Skeletal muscle cell (primary cell): ENCODE measurements at regions not wholly inside any gene's neighbourhood (a gene's known extent, or its start where the extent isn't known, plus 50 kb on each side); places are given as distances from the start of the nearest gene placed in this dataset.

Experiments
- DNase-seq: peaks from one replicate; pipeline ENCODE4 v3.0.0-alpha.2; 2010; ENCODE audit warnings: low read depth
- H3K4me3 ChIP-seq: 2 replicates; pipeline ENCODE4 v1.5.1; 2011; ENCODE audit warnings: low read depth, mild to moderate bottlenecking, control low read depth, low read length, moderate library complexity

DNA sequence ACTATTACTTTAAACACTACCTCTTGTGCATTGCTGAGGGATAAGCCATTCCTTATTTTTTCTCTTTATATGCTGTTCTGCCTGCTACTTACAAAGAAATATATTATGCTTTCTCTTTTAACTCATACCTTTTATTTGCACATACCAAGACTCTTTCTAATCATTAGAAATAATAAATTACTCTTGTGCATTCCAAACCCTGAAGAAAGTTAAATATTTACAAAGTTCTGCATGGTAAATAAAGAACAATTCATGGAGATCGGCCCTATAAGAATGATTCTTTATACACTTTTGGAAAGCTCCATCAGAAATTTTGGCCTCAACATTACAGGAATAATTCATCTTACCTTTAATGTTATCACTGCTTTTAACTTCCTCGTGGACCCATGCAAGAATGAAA lies 86.7 kb upstream of the PALMD start:
- H3K4me3 ChIP-seq: no peak overlapping the region
- no peak for DNase-seq

DNA sequence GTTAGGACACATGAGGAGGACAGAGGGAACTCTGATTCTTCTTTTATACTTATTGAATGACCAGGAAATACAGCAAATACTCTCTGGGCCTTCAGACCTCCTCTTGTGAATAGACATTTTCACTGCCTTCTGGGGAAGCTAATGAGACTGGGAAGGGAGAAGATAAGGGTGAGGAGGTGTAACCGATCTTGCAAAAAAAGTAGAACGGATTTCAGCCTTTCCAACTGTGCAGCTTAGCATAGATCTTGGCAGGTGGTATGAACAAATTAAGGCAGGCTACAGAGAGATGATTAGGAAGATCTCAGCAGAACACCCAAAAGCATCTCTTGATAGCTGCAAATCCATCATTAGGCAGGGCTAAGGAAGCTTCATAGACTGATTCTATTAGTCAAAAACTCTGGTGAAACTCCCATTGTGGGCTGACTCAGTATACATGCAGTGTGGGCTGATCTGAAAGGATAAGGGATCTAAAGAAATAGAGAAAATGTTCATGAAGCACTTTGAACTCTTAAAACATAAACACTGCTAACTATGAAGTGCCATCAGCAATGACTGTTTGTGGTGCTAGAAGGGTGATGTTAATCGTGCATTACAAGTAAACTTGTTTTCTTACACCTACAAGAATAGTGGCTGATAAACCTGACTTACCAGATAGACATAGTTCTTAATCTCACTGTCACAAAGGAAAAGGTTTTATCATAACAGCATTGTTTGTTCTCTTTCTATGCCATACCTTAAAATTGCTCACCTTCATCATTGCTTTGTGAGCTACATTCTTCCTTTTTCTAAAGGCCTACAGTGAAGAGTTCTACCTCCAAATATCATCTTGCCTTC lies 85.5 kb upstream of the PALMD start:
- DNase-seq: no peak
- H3K4me3 ChIP-seq: no peak overlapping the region

DNA sequence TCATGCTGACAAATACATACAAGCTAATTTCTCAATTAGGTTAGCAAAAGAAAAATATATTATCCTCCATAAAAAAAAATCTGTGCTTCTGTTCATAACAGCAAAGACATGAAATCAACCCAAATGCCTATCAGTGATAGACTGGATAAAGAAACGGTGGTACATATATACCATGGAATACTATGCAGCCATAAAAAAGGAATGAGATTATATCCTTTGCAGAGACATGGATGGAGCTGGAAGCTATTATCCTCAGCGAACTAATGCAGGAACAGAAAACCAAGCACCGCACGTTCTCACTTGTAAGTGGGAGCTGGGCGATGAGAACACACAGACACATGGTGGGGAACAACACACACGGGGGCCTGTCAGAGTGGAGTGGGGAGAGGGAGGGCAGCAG lies 84.0 kb upstream of the PALMD start:
- no peak overlapping the region for H3K4me3 ChIP-seq
- no peak for DNase-seq

DNA sequence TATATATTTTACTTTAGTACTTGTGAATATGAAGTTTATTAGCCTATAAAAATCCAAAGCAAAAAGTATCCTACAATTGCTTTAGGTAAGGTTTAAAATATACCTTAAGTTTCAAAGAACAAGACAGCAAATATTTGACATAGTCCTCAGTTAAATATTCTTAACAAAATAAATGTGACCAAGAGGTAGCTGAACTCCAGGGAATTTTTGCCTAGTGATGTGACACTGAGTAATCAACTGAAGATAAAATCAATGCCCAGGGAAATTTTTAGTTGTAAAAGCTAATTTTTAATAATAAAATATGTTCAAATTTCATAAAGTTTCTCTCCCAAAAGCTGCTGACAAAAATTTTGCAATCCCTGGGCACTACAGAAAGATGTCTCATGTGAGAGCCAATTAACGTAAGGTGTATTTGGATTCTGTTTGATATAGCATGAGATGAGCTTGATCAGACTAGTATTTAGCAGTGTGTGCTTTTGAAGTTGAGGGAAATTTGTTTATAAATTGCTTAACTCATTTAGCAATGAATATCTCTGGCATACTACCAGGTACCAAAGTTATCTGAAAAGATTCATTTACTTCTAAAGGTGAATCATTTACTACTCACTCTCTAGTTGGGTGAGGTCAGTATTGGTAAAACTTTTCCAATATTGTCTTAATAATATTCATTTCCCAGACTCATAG lies 80.2 kb upstream of the PALMD start:
- no peak for DNase-seq
- H3K4me3 ChIP-seq: no peak overlapping the region

DNA sequence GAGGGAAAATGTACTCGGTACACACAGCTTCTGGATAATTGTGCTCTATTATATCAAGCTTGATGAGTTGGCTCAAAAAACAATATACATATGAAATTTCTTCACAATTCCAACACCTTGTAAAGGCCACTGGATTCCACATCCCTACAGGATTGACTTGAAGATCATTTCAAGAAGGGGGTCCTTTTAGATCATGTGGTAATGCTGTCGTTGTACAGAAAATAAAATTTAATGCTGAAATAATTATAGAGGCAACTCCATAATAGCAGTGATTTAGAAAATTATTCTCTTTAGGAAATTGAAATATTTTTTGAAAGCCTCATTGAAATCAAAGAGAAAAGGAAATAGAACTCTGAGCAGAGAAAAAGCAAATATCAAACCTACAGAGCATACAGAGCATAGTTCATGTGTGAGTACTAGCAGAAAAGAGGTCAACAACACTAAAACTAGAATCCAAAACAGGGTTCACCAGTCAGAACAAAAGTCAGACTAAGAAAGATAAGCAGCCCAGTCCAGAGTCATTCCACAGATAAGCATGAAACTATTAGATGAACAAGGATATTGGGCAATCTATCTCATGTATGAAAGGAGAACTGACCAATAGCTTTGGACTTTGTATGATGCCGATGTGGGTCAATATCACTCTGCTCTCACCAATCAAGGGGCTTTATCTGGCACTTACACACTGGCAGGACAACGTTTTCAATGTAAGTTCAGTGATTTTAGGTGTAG lies 79.5 kb upstream of the PALMD start:
- no peak overlapping the region for H3K4me3 ChIP-seq

DNA sequence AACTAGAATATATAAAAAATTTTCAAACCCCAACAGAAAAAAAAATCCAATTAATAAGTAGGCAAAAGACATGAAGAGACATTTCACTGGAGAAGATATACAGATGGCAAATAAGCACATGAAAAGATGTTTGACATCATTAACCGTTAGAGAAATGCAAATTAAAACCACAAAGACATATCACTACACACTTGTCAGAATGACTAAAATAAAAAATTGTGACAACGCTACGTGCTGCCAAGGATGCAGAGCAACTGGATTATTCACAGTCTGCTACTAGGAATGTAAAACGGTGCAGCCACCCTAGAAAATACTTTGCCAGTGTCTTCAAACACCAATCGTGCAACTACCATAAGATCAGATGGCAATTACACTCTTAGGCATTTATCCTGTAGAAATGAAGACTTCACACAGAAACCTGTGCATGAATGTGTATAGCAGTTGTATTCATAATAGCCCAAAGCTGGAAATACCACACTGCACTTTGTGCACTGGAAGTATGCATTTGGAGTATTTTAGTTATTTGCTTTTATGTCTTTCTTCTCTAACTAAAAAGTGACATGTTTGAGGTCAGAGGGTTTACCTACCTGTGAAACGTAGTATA lies 75.3 kb upstream of the PALMD start:
- DNase-seq: no peak
- no peak overlapping the region for H3K4me3 ChIP-seq

More for the DNA sequence above, 79.5 kb upstream of the PALMD start:
- no peak for DNase-seq

DNA sequence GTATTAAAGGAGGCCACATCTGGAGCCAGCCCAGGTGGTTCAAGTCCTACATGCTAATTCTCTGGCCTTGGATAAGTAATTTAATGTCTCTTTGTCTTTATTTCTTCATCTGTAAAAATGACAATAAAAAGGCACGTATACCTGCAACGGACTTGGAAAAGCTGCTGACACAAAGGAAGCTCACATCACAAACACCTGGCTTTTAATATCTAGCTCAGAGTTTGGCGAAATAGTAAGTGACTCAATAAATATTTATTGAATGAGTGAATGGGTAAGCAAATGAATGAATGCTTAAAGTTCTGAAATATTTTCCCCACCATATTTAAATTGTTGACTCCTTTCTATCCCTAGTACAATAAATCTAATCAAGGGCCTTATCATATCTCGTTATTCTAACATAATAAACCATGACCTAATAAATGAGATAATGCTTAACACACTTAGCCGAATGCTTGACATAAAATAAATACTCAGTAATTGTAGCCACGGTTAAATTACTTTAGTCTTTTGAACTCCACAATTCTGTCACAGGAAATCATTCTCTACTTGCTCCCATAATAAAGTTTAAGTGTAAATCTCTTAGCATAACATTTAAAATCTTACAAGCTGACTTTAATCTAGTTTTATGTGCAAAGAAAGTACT lies 74.7 kb upstream of the PALMD start:
- no peak overlapping the region for H3K4me3 ChIP-seq
- DNase-seq: no peak

DNA sequence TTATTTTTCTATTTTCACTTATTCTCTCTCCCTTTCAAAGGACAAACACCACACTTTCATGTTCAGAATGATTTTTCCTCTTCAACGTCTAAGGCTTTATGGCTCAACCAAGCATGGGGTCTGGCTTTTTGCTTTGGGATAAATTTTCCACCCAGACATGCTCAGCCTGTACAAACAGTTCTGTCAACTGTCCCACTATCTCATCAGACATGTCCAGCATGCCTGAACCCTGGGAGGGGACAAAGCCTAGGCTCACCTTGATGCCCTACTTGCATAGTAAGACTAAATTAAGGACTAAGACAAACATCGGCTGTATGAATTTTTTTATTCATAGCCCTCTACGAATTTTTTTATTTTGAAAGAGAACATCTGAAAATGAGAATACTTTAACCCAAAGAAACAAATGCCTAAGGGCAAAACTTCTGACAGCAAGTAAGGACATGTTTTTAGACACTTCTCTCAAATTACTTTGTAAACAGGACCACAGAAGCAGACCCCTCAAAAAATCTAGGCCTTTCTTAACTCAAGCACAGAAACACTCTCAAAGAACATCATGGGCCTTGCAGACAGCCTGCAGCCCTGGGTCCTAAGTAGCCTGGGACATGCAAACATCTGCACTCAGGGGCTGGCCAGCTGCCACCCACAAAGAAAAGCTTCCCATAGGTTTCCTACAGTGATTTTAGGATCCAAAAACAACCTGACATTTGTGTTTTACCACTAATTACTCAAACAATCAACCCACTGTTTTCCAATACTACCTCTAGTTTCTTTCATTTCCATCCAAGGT lies 72.3 kb upstream of the PALMD start:
- no peak for DNase-seq

DNA sequence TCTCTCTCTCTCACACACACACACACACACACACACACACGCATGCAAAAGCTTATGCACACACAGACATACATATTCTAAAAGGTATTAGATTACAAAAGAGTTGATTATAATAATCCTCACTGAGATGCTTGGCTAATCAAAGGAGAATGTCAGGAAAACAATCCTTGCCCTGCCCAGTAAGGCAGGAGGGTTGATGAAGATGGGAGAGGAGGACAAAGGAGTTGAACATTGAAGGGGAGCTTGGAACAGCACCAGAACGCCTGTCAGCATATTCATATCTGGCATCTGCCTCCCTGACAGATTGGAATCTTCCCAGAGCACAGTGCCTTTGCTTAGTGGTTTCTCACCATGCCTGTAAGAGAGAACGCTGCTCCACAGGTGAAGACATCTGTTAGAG lies 68.6 kb upstream of the PALMD start:
- H3K4me3 ChIP-seq: no peak overlapping the region
- DNase-seq: no peak

More for the DNA sequence above, 72.3 kb upstream of the PALMD start:
- no peak overlapping the region for H3K4me3 ChIP-seq

DNA sequence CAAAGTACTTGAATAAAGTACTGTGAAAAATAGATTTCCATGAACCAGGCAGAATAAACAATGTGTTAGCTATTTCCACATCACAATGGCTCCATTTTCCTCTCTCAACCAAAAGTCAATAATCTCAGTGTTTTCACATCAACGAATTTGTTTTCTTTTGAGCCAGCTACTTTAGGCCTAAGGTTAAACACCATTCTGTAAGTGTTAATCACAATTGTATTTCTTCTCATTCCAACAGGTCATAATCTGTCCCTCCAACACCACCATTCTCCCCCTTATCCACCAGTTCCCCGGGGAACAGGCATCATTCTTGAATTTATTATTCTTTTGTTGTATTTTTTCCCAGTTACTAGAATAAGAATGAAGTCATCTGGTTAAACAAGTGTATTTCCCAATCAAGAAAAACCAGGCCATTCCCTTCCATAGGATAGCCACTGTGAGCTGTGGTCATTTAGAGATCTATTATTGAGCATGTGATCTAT lies 66.2 kb upstream of the PALMD start:
- no peak for DNase-seq
- no peak overlapping the region for H3K4me3 ChIP-seq

DNA sequence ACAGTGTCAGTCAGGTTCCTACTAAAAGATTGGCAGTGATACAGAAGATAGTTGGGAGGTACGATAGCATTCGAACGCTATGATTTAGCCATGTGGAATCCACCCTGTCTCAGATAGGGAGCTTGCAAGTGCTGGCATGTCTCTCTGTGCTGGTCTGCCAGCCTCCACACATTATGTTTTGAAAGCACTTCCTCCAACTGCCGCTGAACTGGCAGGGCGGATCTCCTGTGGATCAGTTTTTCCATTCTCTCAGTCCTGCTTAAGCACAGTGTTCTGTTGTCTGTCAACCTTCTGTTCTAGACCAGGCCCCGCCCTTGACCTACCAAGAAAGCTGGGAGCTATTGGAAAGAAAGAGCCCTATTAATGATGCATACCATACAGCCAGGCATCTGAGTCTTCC lies 65.5 kb upstream of the PALMD start:
- H3K4me3 ChIP-seq: no peak overlapping the region

DNA sequence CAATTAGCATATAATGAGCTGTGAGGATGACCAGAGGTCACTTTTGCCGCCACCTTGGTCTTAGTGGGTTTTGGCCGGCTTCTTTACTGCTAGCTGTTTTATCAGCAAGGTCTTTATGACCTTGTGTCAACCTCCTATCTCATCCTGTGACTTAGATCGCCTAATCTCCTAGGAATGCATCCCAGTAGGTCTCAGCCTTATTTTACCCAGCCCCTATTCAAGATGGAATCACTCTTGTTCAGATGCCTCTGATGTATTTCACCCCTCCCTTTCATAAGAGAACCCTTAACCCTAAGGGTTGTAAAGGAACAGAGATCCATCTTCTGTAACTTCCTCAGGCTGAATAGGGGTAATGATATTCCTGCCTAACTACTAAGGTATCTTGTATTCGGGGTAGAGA lies 58.9 kb upstream of the PALMD start:
- no peak for DNase-seq
- no peak overlapping the region for H3K4me3 ChIP-seq

More for the DNA sequence above, 65.5 kb upstream of the PALMD start:
- no peak for DNase-seq

DNA sequence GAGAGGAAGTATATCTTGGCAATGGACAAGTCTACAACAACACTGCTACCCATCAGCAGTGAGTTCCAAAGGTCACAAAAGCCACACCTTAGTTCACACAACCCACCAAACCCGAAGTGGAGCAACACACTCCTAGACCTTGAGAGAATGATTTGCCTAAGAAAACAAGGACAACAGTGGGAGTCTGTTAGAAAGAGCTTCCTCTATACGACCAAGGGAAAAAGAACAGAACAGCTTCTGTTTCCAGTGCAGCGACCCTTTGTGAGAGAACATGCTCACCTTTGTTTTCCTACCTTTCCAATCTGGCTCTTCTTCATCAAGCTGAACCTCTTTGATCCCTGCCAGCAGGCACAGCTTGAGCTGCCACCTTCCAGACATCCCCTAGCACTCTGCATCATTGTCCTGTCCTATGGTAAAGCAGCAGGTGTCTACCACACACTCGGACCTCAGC lies 56.7 kb upstream of the PALMD start:
- DNase-seq: no peak
- H3K4me3 ChIP-seq: no peak overlapping the region

DNA sequence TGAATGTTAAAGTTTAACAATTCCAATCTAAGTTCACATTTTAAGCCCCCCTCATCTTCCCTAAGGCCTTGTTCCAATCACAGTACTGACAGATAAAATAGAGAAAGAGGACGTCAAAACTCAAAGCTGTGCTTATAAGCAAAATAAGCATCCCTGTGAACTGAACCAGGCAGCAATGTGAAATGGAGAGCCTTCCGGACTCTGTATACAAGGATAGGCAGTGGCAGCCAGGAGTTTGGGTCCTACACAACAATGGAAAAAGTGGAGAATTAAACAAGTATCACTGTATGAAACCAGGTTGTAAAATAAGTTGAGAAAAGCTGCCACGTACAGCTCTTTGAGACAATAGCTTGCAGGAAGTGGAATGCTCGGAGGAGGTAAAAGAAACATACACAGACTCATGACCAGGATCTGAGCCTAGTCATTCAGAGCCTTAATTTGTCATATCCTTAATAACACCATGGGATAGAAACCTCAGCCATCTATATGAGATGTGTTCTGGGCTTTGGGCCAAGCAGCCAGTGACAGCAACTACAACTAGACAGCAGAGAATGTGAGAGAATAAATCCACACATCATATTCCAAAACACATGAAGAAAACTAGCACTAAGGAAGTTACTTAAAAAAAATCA lies 55.2 kb upstream of the PALMD start:
- peak; percentile 94 for DNase-seq

DNA sequence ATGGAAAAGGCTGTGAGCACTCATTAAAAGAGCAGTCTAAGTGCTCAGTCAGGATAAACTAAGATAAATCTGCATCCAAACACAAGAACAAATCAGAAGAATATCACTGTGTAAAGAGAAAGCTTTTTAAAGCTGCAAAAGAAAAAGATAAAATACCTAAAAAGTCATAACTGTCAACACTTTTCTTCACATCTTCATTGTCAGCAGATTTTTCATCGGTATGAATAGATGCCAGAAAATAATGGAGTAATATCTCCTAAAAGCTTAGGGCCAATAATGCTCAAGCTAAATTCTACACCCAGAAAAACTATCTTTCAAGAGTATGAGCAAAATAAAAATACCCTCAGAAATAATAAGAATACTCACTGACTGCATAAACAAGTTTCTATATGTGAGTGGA lies 54.0 kb upstream of the PALMD start:
- no peak overlapping the region for H3K4me3 ChIP-seq
- no peak for DNase-seq

More for the DNA sequence above, 55.2 kb upstream of the PALMD start:
- no peak overlapping the region for H3K4me3 ChIP-seq

DNA sequence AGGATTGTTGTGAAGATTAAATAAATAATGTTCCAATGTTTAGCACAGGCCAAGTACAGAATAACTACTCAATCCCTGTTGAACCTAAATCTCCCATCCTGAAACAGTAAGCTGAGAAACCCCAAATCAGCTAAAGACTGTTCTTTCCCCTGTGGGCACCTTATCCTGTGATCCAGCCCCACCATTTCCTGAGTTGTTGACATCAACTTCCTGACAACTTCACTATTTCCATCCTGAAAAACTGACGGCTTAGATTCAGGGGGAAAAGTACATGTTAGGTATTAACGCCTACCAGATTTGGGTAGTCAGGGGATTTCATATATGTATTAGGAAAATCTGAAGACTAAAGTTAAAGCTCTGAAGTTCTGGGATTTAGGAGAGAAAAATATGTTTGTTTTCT lies 51.7 kb upstream of the PALMD start:
- no peak overlapping the region for H3K4me3 ChIP-seq
- DNase-seq: no peak

DNA sequence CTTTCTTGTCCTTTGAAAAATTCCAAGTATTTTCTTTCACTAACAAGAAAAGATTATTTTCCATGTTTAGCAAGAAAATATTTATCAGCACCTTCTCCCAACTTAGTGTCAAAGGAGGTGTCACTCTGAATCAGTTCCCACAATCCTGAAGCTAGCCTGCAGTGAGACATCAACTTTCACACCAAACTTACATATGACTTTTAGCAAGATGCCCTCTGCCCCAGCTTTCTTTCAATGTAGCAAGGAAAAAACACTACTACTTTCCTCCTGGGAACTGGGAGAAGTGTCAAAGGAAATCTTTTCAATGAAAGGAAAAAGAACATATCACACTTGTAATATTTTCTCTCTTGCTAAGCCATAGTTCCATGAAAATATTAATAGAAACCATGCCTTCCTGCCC lies 50.9 kb upstream of the PALMD start:
- DNase-seq: no peak
- H3K4me3 ChIP-seq: no peak overlapping the region

DNA sequence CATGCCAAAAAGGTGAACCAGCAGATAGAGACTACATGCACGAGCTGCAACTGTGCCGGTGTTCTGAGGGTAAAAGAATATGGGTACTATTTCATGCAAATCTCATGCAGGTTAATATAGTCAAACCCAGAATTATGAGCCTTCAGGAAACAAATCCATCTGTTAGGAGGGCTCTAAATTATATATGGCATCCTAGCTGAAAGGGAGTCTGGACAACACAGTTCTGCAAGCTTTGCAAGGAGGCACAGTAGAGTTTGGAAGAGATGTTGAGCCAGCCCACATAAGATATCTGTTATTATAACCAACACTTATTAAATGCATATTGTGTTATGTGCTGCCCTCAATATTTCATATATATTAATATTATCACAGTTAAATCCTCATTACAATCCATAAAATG lies 50.5 kb upstream of the PALMD start:
- no peak for DNase-seq

More for the DNA sequence above, 50.5 kb upstream of the PALMD start:
- no peak overlapping the region for H3K4me3 ChIP-seq
